SW480 (cell line): ENCODE measurements at regions not wholly inside any gene's neighbourhood (a gene's known extent, or its start where the extent isn't known, plus 50 kb on each side); places are given as distances from the start of the nearest gene placed in this dataset.
"Not testable (repeated sequence)": the region's sequence is repeated elsewhere in the genome, so short reads cannot be mapped to it uniquely, and the experiment has no call there.

Experiments used
- DNase-seq: peaks from one replicate; pipeline ENCODE4 v3.0.0-alpha.2; 2016; ENCODE audit warnings: low spot score

DNA sequence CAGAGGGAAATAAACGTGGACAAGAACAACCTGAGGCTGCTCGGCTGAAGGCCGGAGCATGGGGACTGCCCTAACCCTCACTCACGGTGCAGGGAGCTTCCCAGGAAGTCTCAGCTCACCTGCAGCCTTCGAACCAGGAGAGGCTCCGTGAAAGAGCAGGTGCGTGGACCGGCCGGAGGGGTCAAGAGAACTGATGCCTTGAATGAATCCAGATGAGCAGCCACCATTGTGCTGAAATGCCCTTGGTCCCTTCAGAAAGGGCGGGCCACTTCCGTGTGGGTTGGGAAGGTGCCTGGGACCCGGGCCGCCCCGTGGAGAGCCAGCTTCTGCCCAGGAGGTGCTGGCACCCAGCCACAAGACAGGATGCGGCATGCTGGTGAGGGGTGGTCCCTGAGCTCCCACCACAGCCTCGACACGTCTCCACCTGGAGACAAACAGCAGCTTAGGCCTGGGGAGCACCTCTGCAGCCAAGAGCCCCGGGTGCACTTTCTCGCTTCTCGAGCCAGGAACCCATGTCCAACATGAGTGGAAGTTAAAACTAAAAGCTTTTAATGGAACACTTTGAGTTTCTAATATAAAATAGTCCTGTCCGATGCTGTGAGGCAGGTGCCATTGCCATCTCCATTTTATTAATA, 83.5 kb downstream of the TTLL2 start:
- no peak for DNase-seq

- DNase-seq, result no peak
Measured at GRCh38 chr6:167409079-167409478, 84.2 kb downstream of the TTLL2 start.

DNA sequence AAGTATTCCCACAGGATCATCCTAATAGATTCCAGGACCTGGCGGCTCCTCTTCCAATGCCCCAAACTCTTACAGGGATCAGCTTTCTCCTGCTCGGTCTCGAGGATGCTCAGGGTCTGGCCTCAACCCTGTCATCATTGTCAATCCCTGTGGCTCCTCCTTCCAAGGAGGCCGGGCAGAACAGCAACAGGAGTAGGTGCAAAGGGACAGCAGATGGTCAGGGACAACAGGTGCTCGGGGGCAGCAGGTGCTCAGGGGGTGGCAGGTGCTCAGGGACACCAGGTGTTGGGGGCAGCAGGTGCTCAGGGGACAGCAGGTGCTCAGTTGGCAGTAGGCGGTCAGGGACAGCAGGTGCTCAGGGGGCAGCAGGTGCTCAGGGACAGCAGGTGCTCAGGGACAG, 84.8 kb downstream of the TTLL2 start:
- DNase-seq, result no peak

GRCh38 chr6:167410462-167410861, 85.6 kb downstream of the TTLL2 start:
- no peak for DNase-seq

DNA sequence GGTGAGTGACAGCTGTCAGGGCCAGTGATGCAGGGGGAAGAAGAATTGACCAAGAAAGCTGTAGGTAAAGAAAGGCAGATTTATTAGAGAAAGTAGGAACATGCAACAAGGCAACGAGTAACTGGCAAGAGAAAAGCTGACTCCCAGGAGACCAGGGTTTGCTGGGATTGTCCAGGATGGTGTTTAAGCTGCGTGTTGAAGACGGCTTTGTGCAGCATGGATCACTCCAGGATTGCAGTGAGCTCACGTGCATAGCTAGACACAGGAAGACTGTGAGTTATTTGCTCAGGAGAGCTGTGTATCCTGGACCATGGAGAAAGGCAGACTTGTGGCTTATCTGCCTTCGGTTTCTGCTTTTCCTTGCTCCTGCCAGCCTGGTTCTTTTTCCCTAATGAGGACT, 87.6 kb downstream of the TTLL2 start:
- DNase-seq, result no peak

DNA sequence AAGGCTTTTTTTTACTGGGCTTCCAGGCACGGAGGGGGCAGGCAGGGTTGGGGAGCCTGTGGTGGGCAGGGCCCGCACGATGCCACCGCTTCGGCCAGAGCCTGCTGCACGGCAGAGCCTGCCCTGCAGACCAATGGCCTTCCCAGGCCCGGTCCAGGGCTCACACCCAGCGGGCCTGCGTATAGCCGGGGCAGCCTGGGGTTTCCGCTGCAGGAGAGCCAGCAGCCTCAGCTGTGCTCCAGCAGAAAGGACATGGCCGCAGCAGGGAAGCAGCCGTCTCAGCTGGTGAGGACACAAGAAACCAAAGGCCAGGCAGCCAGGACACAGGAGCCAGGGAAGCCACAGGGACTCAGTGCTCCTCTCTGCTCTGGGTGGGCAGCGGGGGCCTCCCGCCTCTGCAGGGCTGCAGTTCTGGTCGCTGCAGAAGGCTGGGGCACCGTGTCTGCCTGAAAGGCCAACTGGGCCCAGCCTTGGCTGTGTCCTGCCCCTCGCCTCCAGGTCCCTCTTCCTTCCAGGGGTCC, 90.6 kb downstream of the TTLL2 start:
- no peak for DNase-seq

- no peak for DNase-seq
Measured at GRCh38 chr6:167416676-167417430, 92.0 kb downstream of the TTLL2 start.

DNA sequence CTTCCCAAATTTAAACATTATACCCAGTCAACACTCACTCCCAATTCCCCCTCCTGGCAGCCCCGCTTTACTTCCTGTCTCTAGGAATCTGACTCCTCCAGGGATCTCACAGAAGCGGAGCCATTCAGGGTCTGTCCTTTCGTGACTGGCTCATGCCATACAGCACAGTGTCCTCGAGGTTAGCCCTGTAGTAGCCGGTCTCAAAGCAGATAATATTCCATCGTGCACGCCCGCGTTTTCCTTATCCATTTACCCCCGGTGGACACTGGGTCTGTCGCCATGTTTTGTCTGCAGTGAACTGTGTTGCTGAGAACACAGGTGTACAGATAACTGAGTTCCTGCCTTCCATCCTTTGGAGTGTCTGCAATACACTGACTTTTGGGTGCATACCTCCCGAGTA, 95.3 kb downstream of the TTLL2 start:
- no peak for DNase-seq

DNA sequence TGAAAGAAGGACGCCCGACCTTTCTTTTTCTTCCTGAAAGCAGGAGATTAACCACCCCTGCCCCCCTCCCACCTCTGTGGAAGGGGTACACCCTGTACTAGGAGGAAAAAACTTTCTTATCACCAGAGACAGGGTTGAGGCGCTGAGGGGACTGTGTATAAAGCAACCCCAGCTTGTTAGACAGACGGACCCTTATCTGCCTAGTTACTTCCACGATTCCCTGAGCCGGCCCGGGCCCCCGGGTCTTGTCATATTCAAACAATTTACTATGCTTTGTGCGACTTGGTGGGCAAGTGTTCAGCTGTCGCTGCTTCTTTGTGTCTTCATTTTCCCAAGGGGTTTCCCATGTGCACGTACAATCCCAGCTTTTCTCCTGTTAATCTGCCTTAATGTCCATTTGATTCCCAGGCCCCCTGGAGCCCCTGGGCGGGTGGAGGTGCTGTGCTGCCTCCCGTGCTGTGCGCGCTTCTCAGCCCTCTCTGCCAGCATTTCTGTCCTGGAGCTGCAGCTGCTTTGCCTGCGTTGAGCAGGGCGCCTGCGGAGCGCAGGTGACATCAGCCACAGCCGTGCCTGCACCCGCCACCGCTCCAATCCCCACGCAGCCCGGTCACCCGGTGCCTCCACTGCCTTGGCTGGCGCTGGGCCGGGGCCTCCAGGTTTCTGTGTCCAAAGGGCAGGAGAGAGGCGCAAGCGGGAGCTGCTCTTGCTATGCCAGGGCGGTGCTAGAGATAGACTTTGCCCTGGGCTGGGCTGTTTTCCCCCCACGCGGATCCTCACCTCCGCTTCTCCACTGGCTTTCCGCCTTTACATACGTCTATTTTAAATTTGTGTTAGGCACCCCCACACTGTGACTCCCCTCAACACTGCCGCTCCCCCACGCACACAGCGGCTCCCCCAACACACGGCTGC, 96.2 kb downstream of the TTLL2 start:
- peak; percentile 63 for DNase-seq

DNA sequence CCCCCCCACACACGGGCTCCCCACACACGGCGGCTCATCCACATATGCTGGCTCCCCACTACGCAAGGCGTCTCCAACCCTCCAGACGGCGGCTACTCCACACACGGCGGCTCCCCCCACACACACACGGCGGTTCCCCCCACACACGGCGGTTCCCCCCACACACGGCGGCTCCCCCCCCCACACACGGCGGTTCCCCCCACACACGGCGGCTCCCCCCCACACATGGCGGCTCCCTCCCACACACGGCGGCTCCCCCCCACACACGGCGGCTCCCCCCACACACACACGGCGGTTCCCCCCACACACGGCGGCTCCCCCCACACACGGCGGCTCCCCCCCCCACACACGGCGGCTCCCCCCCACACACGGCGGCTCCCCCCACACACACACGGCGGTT, 97.1 kb downstream of the TTLL2 start:
- not testable (repeated sequence) for DNase-seq

- no peak for DNase-seq
Measured at GRCh38 chr6:167422934-167423333, 98.0 kb downstream of the TTLL2 start.

GRCh38 chr6:167424060-167424673, 99.3 kb downstream of the TTLL2 start:
- no peak for DNase-seq

GRCh38 chr6:167424700-167425099, 99.8 kb downstream of the TTLL2 start:
- DNase-seq, result no peak

DNA sequence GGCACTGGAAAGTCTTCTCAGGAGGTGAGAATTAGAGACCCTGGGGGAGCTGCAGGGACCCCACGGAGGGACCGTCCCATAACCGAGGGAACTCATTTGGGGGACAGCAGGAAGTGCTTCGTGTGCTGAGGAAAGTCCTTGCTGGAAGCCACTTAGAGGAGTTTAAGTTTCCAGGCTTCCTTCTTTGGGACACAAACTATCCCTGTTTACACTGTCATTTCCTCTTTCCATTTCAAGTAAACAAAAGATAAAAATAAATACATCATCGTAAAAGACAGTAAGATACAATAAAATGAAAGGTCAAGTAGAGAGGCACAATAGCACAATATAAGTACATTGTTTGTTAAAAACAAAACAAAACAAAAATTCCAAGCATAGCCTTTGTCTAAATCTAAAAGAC, 101.2 kb downstream of the TTLL2 start:
- no peak for DNase-seq

DNA sequence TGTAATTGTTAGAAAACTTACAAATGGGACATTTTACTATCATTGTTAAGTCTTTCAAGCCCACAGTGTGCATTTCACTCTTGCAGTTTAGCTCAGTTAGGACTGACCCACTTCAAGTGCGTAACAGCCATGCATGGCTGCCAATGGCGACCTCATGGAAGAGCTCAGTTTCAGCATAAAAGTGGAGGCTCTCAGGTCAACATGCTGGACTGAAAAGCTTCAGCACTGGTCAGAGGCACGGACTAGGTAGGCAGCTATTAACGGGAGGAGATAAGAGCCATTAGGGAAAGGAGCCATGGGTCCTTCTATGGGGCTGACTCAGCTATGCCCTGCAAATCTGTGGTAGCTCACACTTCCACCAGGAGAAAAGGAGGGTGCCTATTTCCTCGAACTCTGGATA, 101.8 kb downstream of the TTLL2 start:
- DNase-seq, result no peak

DNA sequence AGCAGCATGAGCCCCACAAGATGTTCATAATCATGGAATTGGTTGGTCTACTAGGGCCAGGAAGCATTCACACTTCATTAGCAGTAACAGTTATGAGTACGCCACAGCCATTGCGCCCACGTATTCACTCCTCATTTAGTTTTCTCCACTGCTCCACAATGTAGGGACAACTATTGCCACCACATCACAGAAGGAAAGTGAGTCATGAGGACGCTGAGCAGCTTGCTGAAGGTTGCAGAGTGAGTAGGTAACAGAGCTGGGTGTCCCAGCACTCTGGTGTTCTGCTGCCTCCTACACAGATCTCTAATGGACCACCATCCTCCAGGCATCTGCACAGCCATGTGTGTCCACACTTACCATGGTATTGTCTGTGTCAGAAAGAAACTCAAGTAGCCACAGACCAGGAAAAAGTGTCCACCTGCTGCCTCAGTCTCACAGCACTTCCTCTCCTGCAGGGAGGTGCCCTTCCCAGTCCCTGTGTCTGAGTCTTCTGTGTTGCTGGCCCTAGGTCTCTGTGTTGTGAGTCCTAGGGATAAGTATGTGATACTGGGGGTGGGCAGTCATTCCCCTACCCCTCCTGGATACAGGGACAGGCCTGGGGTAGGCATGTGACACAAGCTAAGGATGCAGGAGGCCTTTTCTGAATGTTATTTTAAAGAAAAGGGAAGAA, 103.9 kb downstream of the TTLL2 start:
- peak; percentile 4 for DNase-seq

GRCh38 chr6:167429353-167429752, 104.5 kb downstream of the TTLL2 start:
- DNase-seq, result no peak

GRCh38 chr6:167435209-167435728, 110.4 kb downstream of the TTLL2 start:
- no peak for DNase-seq

GRCh38 chr6:167437888-167438484, 113.1 kb downstream of the TTLL2 start:
- no peak for DNase-seq

- DNase-seq, result no peak
Measured at GRCh38 chr6:167441715-167442206, 116.9 kb downstream of the TTLL2 start.

GRCh38 chr6:167442245-167442644, 117.4 kb downstream of the TTLL2 start:
- DNase-seq, result no peak
